ENCODE measurements at regions not wholly inside any gene's neighbourhood (a gene's known extent, or its start where the extent isn't known, plus 50 kb on each side); places are given as distances from the start of the nearest gene placed in this dataset.

DNA sequence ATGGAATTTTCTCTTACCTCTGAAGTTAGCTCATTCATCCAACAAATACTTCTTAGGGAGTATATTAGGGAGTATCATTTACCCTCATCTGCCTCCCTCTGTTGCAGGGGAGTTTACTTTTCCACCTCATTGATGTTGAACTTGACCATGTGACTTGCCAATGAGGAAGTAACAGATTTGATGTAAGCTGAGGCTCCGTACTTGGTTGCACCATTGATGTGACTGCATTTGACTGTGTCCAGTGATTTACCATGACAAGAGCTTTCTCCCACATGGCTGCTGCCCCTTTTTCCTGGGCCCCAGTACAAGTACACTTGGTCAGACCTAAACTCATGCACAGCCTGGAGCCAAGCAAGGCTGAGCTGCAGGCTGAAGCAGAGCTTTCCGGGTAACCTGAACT, 81.6 kb upstream of the HS3ST2 start:
- DNase-seq (ENCODE audit: low spot score) = no peak
- TF ChIP-seq, protein P1, sequence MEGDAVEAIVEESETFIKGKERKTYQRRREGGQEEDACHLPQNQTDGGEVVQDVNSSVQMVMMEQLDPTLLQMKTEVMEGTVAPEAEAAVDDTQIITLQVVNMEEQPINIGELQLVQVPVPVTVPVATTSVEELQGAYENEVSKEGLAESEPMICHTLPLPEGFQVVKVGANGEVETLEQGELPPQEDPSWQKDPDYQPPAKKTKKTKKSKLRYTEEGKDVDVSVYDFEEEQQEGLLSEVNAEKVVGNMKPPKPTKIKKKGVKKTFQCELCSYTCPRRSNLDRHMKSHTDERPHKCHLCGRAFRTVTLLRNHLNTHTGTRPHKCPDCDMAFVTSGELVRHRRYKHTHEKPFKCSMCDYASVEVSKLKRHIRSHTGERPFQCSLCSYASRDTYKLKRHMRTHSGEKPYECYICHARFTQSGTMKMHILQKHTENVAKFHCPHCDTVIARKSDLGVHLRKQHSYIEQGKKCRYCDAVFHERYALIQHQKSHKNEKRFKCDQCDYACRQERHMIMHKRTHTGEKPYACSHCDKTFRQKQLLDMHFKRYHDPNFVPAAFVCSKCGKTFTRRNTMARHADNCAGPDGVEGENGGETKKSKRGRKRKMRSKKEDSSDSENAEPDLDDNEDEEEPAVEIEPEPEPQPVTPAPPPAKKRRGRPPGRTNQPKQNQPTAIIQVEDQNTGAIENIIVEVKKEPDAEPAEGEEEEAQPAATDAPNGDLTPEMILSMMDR (IDR thresholded peaks at IDR 0.05; ENCODE audit: borderline replicate concordance, control extremely low read depth, extremely low read depth, insufficient read depth, missing control alignments) = no peak
- in situ Hi-C loops (cut with MboI; ENCODE audit: low sequenced_read_pairs, unreplicated experiment) = no loop called here

- in situ Hi-C loops (cut with MboI; ENCODE audit: low sequenced_read_pairs, unreplicated experiment) = no loop called here
- no peak for DNase-seq (ENCODE audit: low spot score)
- TF ChIP-seq, protein P1 (IDR thresholded peaks at IDR 0.05; ENCODE audit: borderline replicate concordance, control extremely low read depth, extremely low read depth, insufficient read depth, missing control alignments) = no peak
Measured at GRCh38 chr16:22732959-22733358, 81.0 kb upstream of the HS3ST2 start.

DNA sequence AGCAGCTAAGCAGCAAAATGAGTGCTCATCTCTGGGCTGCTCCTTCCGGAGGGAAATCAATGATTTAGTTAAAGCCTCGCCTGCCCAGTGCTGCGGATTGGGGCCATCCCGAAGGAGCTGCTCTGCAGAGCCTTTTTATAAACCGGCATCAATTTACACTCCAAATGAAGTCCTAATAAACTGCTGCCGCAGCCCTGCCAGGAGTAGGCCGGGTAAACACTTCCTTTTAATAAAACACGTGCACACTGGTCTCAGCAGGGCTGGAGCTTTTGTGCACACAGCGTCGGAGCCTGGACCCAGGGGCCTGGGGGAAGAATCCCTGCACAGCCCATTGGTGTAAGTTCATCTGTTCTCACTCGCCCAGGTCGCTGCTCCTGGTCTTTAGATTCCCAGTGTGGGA, 79.6 kb upstream of the HS3ST2 start:
- TF ChIP-seq, protein P1 (IDR thresholded peaks at IDR 0.05; ENCODE audit: borderline replicate concordance, control extremely low read depth, extremely low read depth, insufficient read depth, missing control alignments) = no peak
- in situ Hi-C loops (cut with MboI; ENCODE audit: low sequenced_read_pairs, unreplicated experiment) = no loop called here
- no peak for DNase-seq (ENCODE audit: low spot score)

DNA sequence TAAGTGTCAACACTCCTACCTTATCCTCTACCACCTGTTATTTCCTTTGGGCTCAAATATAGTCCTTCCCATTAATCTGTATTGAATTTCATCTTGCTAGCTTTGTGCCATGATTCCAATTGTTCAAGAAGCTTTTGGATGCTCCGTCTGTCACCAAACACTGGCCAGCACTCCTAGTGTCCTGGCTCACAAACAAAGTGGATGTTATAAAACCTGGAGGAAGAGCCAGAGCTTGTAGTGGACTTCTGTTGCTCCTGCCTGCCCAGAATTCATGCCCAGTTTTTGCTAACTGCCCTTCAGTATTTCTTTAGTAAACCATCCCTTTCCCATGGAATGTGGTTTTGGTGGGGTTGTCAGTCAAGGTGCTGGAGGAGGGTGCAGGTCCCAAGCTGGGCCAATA, 77.2 kb upstream of the HS3ST2 start:
- TF ChIP-seq, protein P1 (IDR thresholded peaks at IDR 0.05; ENCODE audit: borderline replicate concordance, control extremely low read depth, extremely low read depth, insufficient read depth, missing control alignments) = no peak
- in situ Hi-C loops (cut with MboI; ENCODE audit: low sequenced_read_pairs, unreplicated experiment) = no loop called here
- DNase-seq (ENCODE audit: low spot score) = no peak

DNA sequence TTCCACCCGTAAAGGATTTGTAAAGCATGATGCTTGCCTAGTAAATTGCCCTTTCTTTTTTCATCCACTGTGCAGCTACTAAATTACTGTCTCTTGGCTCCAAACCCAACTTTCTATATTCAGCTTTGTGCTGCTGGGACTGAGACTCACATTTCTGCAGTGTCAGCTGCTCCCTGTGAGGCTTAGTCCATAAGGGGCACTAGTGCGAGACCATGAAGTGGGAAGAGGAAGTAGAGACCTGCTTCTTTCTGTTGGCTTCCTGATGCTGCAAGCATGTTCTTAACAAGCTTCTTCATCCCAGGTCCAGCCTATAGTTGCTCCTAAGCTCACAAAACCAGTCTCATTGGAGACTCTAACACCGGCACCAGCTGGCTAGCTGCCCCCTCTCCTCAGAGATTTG, 74.9 kb upstream of the HS3ST2 start:
- no peak for DNase-seq (ENCODE audit: low spot score)
- TF ChIP-seq, protein P1 (IDR thresholded peaks at IDR 0.05; ENCODE audit: borderline replicate concordance, control extremely low read depth, extremely low read depth, insufficient read depth, missing control alignments) = no peak
- in situ Hi-C loops (cut with MboI; ENCODE audit: low sequenced_read_pairs, unreplicated experiment) = no loop called here

DNA sequence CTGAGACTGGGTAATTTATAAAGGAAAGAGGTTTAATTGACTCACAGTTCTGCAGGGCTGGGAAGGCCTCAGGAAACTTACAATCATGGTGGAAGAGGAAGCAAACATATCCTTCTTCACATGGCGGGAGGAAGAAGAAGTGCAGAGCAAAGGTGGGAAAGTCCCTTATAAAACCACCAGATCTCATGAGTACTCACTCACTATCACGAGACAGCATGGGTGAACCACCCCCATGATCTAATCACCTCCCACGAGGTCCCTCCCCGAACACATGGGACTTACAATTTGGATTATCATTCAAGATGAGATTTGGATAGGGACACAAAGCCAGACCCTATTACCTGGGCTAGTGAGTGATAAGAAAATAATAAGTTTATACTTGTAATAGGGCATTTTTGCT, 70.6 kb upstream of the HS3ST2 start:
- TF ChIP-seq, protein P1 (IDR thresholded peaks at IDR 0.05; ENCODE audit: borderline replicate concordance, control extremely low read depth, extremely low read depth, insufficient read depth, missing control alignments) = no peak

More for the DNA sequence above, 70.6 kb upstream of the HS3ST2 start:
- in situ Hi-C loops (cut with MboI; ENCODE audit: low sequenced_read_pairs, unreplicated experiment) = no loop called here
- no peak for DNase-seq (ENCODE audit: low spot score)
